CD4-positive, alpha-beta memory T cell (primary cell): ENCODE measurements at regions not wholly inside any gene's neighbourhood (a gene's known extent, or its start where the extent isn't known, plus 50 kb on each side); places are given as distances from the start of the nearest gene placed in this dataset.

ENCODE experiments used
- CTCF ChIA-PET: fragments of 350-600 bp; sonication (Branson Sonifier 250); formaldehyde crosslinking; loops from one replicate; lab custom pipeline; 2021; ENCODE audit warnings: inconsistent platforms; ENCODE audit not compliant: partially characterized antibody; lab: Charles Lee
- POLR2A ChIA-PET: fragments of 350-600 bp; sonication (Branson Sonifier 250); formaldehyde crosslinking; loops from one replicate; lab custom pipeline; 2021; ENCODE audit not compliant: partially characterized antibody; lab: Charles Lee
- DNase-seq, 5 donors: peaks; one replicate each; pipeline versions ENCODE4 v3.0.0 to v3.0.0-alpha.2; 2020 to 2022; ENCODE audit warnings: mixed read lengths in 1 of 5
- H3K27ac ChIP-seq: one replicate; pipeline ENCODE4 v1.7.0; 2013; ENCODE audit warnings: low read depth, low read length
- H3K27me3 ChIP-seq: 2 replicates; pipeline ENCODE4 v1.7.0; 2013; ENCODE audit warnings: mild to moderate bottlenecking, low read length, moderate library complexity; ENCODE audit not compliant: insufficient read depth
- H3K36me3 ChIP-seq: 2 replicates; pipeline ENCODE4 v1.7.0; 2013; ENCODE audit warnings: mild to moderate bottlenecking, low read length, moderate library complexity; ENCODE audit not compliant: insufficient read depth
- H3K4me1 ChIP-seq: 2 replicates; pipeline ENCODE4 v1.7.0; 2013; ENCODE audit warnings: mild to moderate bottlenecking, low read length, moderate library complexity; ENCODE audit not compliant: insufficient read depth
- H3K4me3 ChIP-seq, 2 donors: one replicate each; pipeline ENCODE4 v1.7.0; 2013; ENCODE audit warnings: low read length in 2 of 2, mild to moderate bottlenecking in 1 of 2
- H3K9me3 ChIP-seq, 2 donors: one replicate each; pipeline ENCODE4 v1.7.0; 2013; ENCODE audit warnings: low read length in 2 of 2, control low read depth in 1 of 2; ENCODE audit not compliant: control insufficient read depth in 1 of 2
- H3K27ac Mint-ChIP-seq, 7 donors: one replicate each; pipeline ENCODE4 v1.8.0; 2020 to 2021; ENCODE audit warnings: mixed read lengths in 7 of 7, mild to moderate bottlenecking in 6 of 7, inconsistent platforms in 3 of 7, moderate library complexity in 3 of 7
- H3K27me3 Mint-ChIP-seq, 2 donors: one replicate each; pipeline ENCODE4 v1.8.0; 2020 to 2021; ENCODE audit warnings: mixed read lengths in 2 of 2
- H3K36me3 Mint-ChIP-seq, 2 donors: one replicate each; pipeline ENCODE4 v1.8.0; 2020 to 2021; ENCODE audit warnings: mixed read lengths in 2 of 2, inconsistent platforms in 1 of 2, mild to moderate bottlenecking in 1 of 2
- H3K4me1 Mint-ChIP-seq, 4 donors: one replicate each; pipeline ENCODE4 v1.8.0; 2020 to 2021; ENCODE audit warnings: mixed read lengths in 4 of 4, mild to moderate bottlenecking in 1 of 4
- H3K4me3 Mint-ChIP-seq, 8 donors: one replicate each; pipeline ENCODE4 v1.8.0; 2020 to 2021; ENCODE audit warnings: mixed read lengths in 8 of 8, mild to moderate bottlenecking in 7 of 8, moderate library complexity in 6 of 8, inconsistent platforms in 3 of 8
- H3K9me3 Mint-ChIP-seq, 8 donors: one replicate each; pipeline ENCODE4 v1.8.0; 2020 to 2021; ENCODE audit warnings: mixed read lengths in 8 of 8, mild to moderate bottlenecking in 5 of 8, inconsistent platforms in 3 of 8, moderate library complexity in 1 of 8
- intact Hi-C: fragments of 100-400 bp; cut with micrococcal nuclease; formaldehyde crosslinking; loops from one replicate; pipeline ENCODE4 v1.15.1; 2023

- Mint-ChIP-seq H3K27me3 (no peaks in the 10 kb centered on the region), H3K9me3 (peaks cover 0 to 1% (median 0%) of the 10 kb centered on the region in 8 donors), H3K36me3 (no peaks in the 10 kb centered on the region), H3K27ac (peak overlapping the region in 6 of 7 donors; percentile 2 to 96 (median 66)), H3K4me1 (peaks cover 7 to 10% (median 10%) of the 10 kb centered on the region in 4 donors), H3K4me3 (peak overlapping the region in 1 of 8 donors; percentile 49)
- Histone ChIP-seq H3K36me3 (no peaks in the 10 kb centered on the region), H3K4me3 (no peak overlapping the region), H3K27me3 (no peaks in the 10 kb centered on the region), H3K9me3 (no peaks in the 10 kb centered on the region), H3K4me1 (peaks cover 13% of the 10 kb centered on the region), H3K27ac (no peak overlapping the region)
- ChIA-PET CTCF (interaction anchor here (0.7 to 7.1 kb wide), 36 partner anchors 10 to 494 kb away, joined by 3 to 262 read pairs (median 7); partner anchors contain the start of gene EXTL2), POLR2A (interaction anchor here (0.6 to 2.8 kb wide), 12 partner anchors 11 to 429 kb away, joined by 3 to 75 read pairs (median 4); no protein-coding TSS in a partner anchor)
- intact Hi-C loops = loop anchor here (1.0 to 5.0 kb wide), 7 partner anchors 48 to 462 kb away; no protein-coding TSS in a partner anchor
- DNase-seq = no peak
Observed at GRCh38 chr1:101356604-101357443, 120.0 kb downstream of the S1PR1 start.

DNA sequence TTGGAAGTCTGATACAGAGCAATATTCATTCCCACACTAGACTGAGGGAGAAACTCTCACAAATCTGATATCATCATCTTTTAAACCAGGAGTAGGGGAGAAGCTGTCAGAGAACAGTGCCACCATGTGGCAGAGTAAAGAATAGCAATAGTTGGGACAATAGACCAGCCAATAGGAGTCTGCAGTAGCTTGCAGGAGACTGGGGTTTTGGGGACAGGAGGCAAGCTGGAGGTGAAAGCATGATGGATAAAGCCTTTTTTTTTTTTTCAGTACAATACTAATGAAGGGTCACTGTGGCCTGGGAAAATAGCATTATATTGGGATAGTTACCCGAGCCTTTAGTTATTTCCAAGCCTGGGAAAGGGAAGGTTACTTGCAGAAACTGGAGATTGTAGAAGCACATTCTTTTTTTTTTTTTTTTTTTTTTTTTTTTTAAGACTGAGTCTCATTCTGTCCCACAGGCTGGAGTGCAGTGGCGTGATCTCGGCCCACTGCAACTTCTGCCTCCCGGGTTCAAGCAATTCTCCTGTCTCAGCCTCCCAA, 120.7 kb downstream of the S1PR1 start:
- H3K36me3 Mint-ChIP-seq = no peaks in the 10 kb centered on the region
- H3K27ac ChIP-seq = no peak overlapping the region
- no peaks in the 10 kb centered on the region for H3K27me3 Mint-ChIP-seq
- POLR2A ChIA-PET = interaction anchor here (0.6 to 2.8 kb wide), 15 partner anchors 12 to 430 kb away, joined by 3 to 75 read pairs (median 4); partner anchors contain the start of gene S1PR1
- peak; percentile 78 to 87 (median 83) for DNase-seq
- peak overlapping the region in 5 of 7 donors; percentile 67 to 96 (median 88) for H3K27ac Mint-ChIP-seq
- no peaks in the 10 kb centered on the region for H3K9me3 Mint-ChIP-seq
- no peaks in the 10 kb centered on the region for H3K9me3 ChIP-seq
- CTCF ChIA-PET = interaction anchor here (0.5 to 7.1 kb wide), 50 partner anchors 9 to 495 kb away, joined by 3 to 262 read pairs (median 5); partner anchors contain the start of gene EXTL2
- peaks cover 13% of the 10 kb centered on the region for H3K4me1 ChIP-seq
- no peaks in the 10 kb centered on the region for H3K27me3 ChIP-seq
- H3K4me1 Mint-ChIP-seq = peaks cover 7 to 10% (median 10%) of the 10 kb centered on the region in 4 donors
- H3K4me3 Mint-ChIP-seq = peak overlapping the region in 4 of 8 donors; percentile 4 to 65 (median 55)
- intact Hi-C loops = loop anchor here (1.0 to 5.0 kb wide), 7 partner anchors 48 to 462 kb away; no protein-coding TSS in a partner anchor
- H3K4me3 ChIP-seq = no peak overlapping the region
- H3K36me3 ChIP-seq = no peaks in the 10 kb centered on the region

- no peak overlapping the region for H3K4me3 ChIP-seq
- H3K36me3 ChIP-seq = no peaks in the 10 kb centered on the region
- H3K27ac ChIP-seq = no peak overlapping the region
- no peaks in the 10 kb centered on the region for H3K27me3 ChIP-seq
- Mint-ChIP-seq H3K4me3 (no peak overlapping the region), H3K27me3 (no peaks in the 10 kb centered on the region), H3K36me3 (no peaks in the 10 kb centered on the region), H3K4me1 (peaks cover 7 to 10% (median 10%) of the 10 kb centered on the region in 4 donors), H3K9me3 (no peaks in the 10 kb centered on the region), H3K27ac (no peak overlapping the region)
- CTCF ChIA-PET = interaction anchor here (7.1 kb wide), 1 partner anchor 51 kb away, joined by 262 read pairs; no protein-coding TSS in a partner anchor
- H3K4me1 ChIP-seq = peaks cover 13% of the 10 kb centered on the region
- intact Hi-C loops = no loop called here
- no peak for DNase-seq
- POLR2A ChIA-PET = no interaction called here
- H3K9me3 ChIP-seq = no peaks in the 10 kb centered on the region
Observed at GRCh38 chr1:101360506-101360905, 123.7 kb downstream of the S1PR1 start.

DNA sequence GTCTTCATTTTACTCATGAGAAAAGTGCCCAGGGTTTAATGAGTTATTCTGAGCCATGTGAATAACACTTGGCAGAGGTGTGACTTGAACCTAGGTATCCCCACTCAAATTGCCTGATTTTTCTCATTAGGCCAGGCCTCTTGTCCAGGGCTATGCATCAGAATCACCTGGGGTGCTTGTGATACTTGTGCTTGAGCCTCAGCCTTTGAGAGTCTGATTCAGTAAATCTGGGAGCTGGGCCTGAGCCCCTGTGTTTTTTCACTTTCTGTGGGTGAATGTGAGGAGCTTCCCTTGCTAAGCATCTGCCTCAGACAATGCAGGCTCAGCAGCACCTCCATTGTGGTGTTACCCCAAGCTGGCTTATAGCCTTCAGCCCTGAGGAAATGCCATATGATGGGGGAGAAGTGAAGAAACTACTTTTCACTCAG, 127.1 kb downstream of the S1PR1 start:
- Histone ChIP-seq H3K27me3 (no peaks in the 10 kb centered on the region), H3K4me3 (no peak overlapping the region), H3K36me3 (no peaks in the 10 kb centered on the region), H3K9me3 (no peaks in the 10 kb centered on the region), H3K27ac (no peak overlapping the region), H3K4me1 (no peaks in the 10 kb centered on the region)
- intact Hi-C loops = no loop called here
- POLR2A ChIA-PET = no interaction called here
- H3K27ac Mint-ChIP-seq = peak overlapping the region in 2 of 7 donors; percentile 11 to 16
- no peaks in the 10 kb centered on the region for H3K9me3 Mint-ChIP-seq
- DNase-seq = no peak
- no peaks in the 10 kb centered on the region for H3K4me1 Mint-ChIP-seq
- CTCF ChIA-PET = interaction anchor here (1.7 to 2.0 kb wide), 2 partner anchors 9 to 55 kb away, joined by 6 to 9 read pairs; no protein-coding TSS in a partner anchor
- H3K27me3 Mint-ChIP-seq = no peaks in the 10 kb centered on the region
- H3K36me3 Mint-ChIP-seq = no peaks in the 10 kb centered on the region
- H3K4me3 Mint-ChIP-seq = no peak overlapping the region

DNA sequence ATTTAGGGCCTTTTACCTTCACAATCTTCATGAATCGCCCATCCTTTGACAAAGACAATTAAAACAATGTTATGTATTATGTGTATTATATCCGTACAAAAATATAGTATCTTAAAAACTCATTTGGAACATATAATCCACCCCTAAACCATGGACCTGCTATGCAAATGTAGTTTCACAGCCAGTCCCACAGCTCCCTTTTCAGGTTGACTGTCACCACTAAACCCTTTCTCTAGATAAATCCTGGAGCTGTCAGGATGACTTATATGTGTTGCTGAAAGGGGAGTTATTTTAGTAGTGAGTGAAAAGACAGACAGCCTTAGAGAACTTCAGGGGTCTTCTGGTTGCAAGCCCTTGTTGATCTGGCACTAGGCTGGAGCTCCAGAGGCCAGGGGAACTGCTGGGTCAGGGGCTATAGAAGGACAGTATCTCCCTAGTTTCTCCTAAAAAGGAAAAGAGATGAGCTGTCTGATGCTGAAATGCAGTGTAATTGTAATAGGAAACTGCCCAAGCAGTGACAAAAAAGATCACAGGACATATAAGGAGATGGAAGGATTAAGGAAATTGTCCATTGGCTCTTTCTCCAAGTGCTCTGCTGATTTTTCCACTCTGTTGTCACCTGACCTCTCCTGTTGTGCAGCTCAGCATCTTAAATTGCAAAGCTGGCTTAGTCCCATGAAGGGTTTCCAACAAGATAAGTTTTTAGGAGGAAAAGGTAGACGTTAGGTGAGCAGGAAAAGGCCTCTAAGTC, 127.7 kb downstream of the S1PR1 start:
- CTCF ChIA-PET = interaction anchor here (1.7 to 2.0 kb wide), 2 partner anchors 9 to 55 kb away, joined by 6 to 9 read pairs; no protein-coding TSS in a partner anchor
- Histone ChIP-seq H3K4me3 (no peak overlapping the region), H3K9me3 (no peaks in the 10 kb centered on the region), H3K36me3 (no peaks in the 10 kb centered on the region), H3K27ac (no peak overlapping the region), H3K4me1 (no peaks in the 10 kb centered on the region), H3K27me3 (no peaks in the 10 kb centered on the region)
- Mint-ChIP-seq H3K9me3 (no peaks in the 10 kb centered on the region), H3K27ac (no peak overlapping the region), H3K4me3 (no peak overlapping the region), H3K27me3 (no peaks in the 10 kb centered on the region), H3K4me1 (no peaks in the 10 kb centered on the region), H3K36me3 (no peaks in the 10 kb centered on the region)
- intact Hi-C loops = no loop called here
- DNase-seq = no peak
- POLR2A ChIA-PET = no interaction called here

GRCh38 chr1:101365186-101365585, 128.4 kb downstream of the S1PR1 start:
- no peak overlapping the region for H3K27ac ChIP-seq
- no peak for DNase-seq
- Mint-ChIP-seq H3K36me3 (no peaks in the 10 kb centered on the region), H3K9me3 (no peaks in the 10 kb centered on the region), H3K27me3 (no peaks in the 10 kb centered on the region), H3K27ac (peak overlapping the region in 1 of 7 donors; percentile 22), H3K4me1 (no peaks in the 10 kb centered on the region), H3K4me3 (no peak overlapping the region)
- H3K27me3 ChIP-seq = no peaks in the 10 kb centered on the region
- H3K9me3 ChIP-seq = no peaks in the 10 kb centered on the region
- ChIA-PET POLR2A (no interaction called here), CTCF (interaction anchor here (1.7 to 2.0 kb wide), 2 partner anchors 10 to 56 kb away, joined by 6 to 9 read pairs; no protein-coding TSS in a partner anchor)
- no peak overlapping the region for H3K4me3 ChIP-seq
- no peaks in the 10 kb centered on the region for H3K4me1 ChIP-seq
- intact Hi-C loops = no loop called here
- no peaks in the 10 kb centered on the region for H3K36me3 ChIP-seq
